ENCODE measurements at regions not wholly inside any gene's neighbourhood (a gene's known extent, or its start where the extent isn't known, plus 50 kb on each side); places are given as distances from the start of the nearest gene placed in this dataset.

- H3K27ac Mint-ChIP-seq (ENCODE audit: unreplicated experiment) = no peak overlapping the region
- H3K4me1 Mint-ChIP-seq (ENCODE audit: low read depth, unreplicated experiment) = no peaks in the 10 kb centered on the region
- no peak for DNase-seq
- no peaks in the 10 kb centered on the region for H3K27me3 Mint-ChIP-seq (ENCODE audit: insufficient read depth, unreplicated experiment)
- no peak for TF ChIP-seq CTCF (IDR thresholded peaks at IDR 0.05; ENCODE audit: insufficient read depth in 1 of 2, low read depth in 1 of 2, low read length in 1 of 2, severe bottlenecking in 1 of 2, unreplicated experiment in 1 of 2)
- no peak overlapping the region for H3K4me3 ChIP-seq (ENCODE audit: low read depth, low read length)
- intact Hi-C loops (cut with micrococcal nuclease; ENCODE audit: unreplicated experiment) = no loop called here
- H3K36me3 Mint-ChIP-seq (ENCODE audit: insufficient read depth, unreplicated experiment) = no peaks in the 10 kb centered on the region
- ChIA-PET CTCF (no interaction called here), POLR2A (no interaction called here)
- no peaks in the 10 kb centered on the region for H3K27me3 ChIP-seq (replicated peaks; ENCODE audit: control insufficient read depth, insufficient read depth, low read length)
- no peaks in the 10 kb centered on the region for H3K9me3 ChIP-seq
- no peaks in the 10 kb centered on the region for H3K4me1 ChIP-seq
- H3K36me3 ChIP-seq (ENCODE audit: control insufficient read depth, insufficient read depth, low read length) = no peaks in the 10 kb centered on the region
- H3K4me3 Mint-ChIP-seq (ENCODE audit: unreplicated experiment) = no peak overlapping the region
- no TSS peak for BruUV-seq (replicated peaks)
- no peaks in the 10 kb centered on the region for H3K9me3 Mint-ChIP-seq (ENCODE audit: unreplicated experiment)
These were observed 135.5 kb upstream of the TTC14 start for GRCh38 chr3:180466401-180467011.

- Histone ChIP-seq H3K36me3 (ENCODE audit: control insufficient read depth, insufficient read depth, low read length) (no peaks in the 10 kb centered on the region), H3K27me3 (replicated peaks; ENCODE audit: control insufficient read depth, insufficient read depth, low read length) (no peaks in the 10 kb centered on the region), H3K9me3 (no peaks in the 10 kb centered on the region), H3K4me1 (no peaks in the 10 kb centered on the region), H3K4me3 (ENCODE audit: low read depth, low read length) (no peak overlapping the region)
- H3K4me1 Mint-ChIP-seq (ENCODE audit: low read depth, unreplicated experiment) = no peaks in the 10 kb centered on the region
- no peaks in the 10 kb centered on the region for H3K9me3 Mint-ChIP-seq (ENCODE audit: unreplicated experiment)
- no peaks in the 10 kb centered on the region for H3K27me3 Mint-ChIP-seq (ENCODE audit: insufficient read depth, unreplicated experiment)
- ChIA-PET POLR2A (no interaction called here), CTCF (no interaction called here)
- H3K4me3 Mint-ChIP-seq (ENCODE audit: unreplicated experiment) = no peak overlapping the region
- H3K36me3 Mint-ChIP-seq (ENCODE audit: insufficient read depth, unreplicated experiment) = no peaks in the 10 kb centered on the region
- no peak for DNase-seq
- BruUV-seq (replicated peaks) = no TSS peak
- intact Hi-C loops (cut with micrococcal nuclease; ENCODE audit: unreplicated experiment) = no loop called here
- no peak for TF ChIP-seq CTCF (IDR thresholded peaks at IDR 0.05; ENCODE audit: insufficient read depth in 1 of 2, low read depth in 1 of 2, low read length in 1 of 2, severe bottlenecking in 1 of 2, unreplicated experiment in 1 of 2)
- H3K27ac Mint-ChIP-seq (ENCODE audit: unreplicated experiment) = no peak overlapping the region
These were observed 134.8 kb upstream of the TTC14 start for GRCh38 chr3:180467177-180467576.

DNA sequence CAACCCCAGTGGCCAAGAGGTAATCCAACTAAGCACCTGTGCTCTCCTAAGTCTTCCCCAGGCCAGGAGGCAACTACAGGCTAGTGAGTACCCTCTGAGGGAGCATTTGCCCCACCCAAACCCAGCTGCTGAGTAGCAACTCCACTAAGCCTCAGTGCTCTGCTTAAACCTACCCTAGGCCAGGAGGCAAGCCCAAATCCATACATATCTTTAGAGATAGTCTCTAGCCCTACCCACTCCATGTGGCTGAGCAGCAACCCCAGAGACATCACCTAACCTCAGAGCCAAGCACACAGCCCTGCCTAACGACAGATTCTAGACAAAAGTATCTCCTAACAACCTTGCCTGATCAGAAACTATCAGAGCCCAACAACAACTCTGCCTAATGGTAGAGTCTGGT is 132.8 kb upstream of the TTC14 start:
- no TSS peak for BruUV-seq (replicated peaks)
- Mint-ChIP-seq H3K9me3 (ENCODE audit: unreplicated experiment) (no peaks in the 10 kb centered on the region), H3K27ac (ENCODE audit: unreplicated experiment) (no peak overlapping the region)

More for the DNA sequence above, 132.8 kb upstream of the TTC14 start:
- Histone ChIP-seq H3K4me3 (ENCODE audit: low read depth, low read length) (no peak overlapping the region), H3K9me3 (no peaks in the 10 kb centered on the region), H3K4me1 (no peaks in the 10 kb centered on the region), H3K27me3 (replicated peaks; ENCODE audit: control insufficient read depth, insufficient read depth, low read length) (no peaks in the 10 kb centered on the region), H3K36me3 (ENCODE audit: control insufficient read depth, insufficient read depth, low read length) (no peaks in the 10 kb centered on the region)
- DNase-seq = no peak
- Mint-ChIP-seq H3K36me3 (ENCODE audit: insufficient read depth, unreplicated experiment) (no peaks in the 10 kb centered on the region), H3K4me3 (ENCODE audit: unreplicated experiment) (no peak overlapping the region), H3K4me1 (ENCODE audit: low read depth, unreplicated experiment) (no peaks in the 10 kb centered on the region), H3K27me3 (ENCODE audit: insufficient read depth, unreplicated experiment) (no peaks in the 10 kb centered on the region)
- CTCF ChIA-PET = no interaction called here
- POLR2A ChIA-PET = no interaction called here
- no peak for TF ChIP-seq CTCF (IDR thresholded peaks at IDR 0.05; ENCODE audit: insufficient read depth in 1 of 2, low read depth in 1 of 2, low read length in 1 of 2, severe bottlenecking in 1 of 2, unreplicated experiment in 1 of 2)
- intact Hi-C loops (cut with micrococcal nuclease; ENCODE audit: unreplicated experiment) = no loop called here

Data from Caco-2 (cell line).